ENCODE measurements at regions not wholly inside any gene's neighbourhood (a gene's known extent, or its start where the extent isn't known, plus 50 kb on each side); places are given as distances from the start of the nearest gene placed in this dataset.
A peak's percentile ranks its signal among the peaks of the same experiment; 100 is the strongest.

- peak; percentile 27 for DNase-seq
- WGBS, 2 donors, result 59 to 74% methylated on average over 2 of the region's 2 CpGs
- Histone ChIP-seq H3K27me3 (no peaks in the 10 kb centered on the region), H3K36me3 (ENCODE audit: low read depth, missing control alignments) (no peaks in the 10 kb centered on the region), H3K9me3 (no peaks in the 10 kb centered on the region), H3K27ac (no peak overlapping the region), H3K4me1 (no peaks in the 10 kb centered on the region), H3K4me3 (no peak overlapping the region)
- TF ChIP-seq CTCF (IDR thresholded peaks at IDR 0.05), result peak in 1 of 3 experiments; percentile 12
- TF ChIP-seq POLR2A (IDR thresholded peaks at IDR 0.05), result no peak
- intact Hi-C loops (cut with DNase I; ENCODE audit: low total_unique reads), result no loop called here
These were observed 721.9 kb upstream of the SLC10A2 start for GRCh38 chr13:103788061-103788652.

GRCh38 chr13:103772576-103772975 lies 706.4 kb upstream of the SLC10A2 start:
- 61 to 79% methylated on average over 8 of the region's 8 CpGs for WGBS, 2 donors

GRCh38 chr13:103762523-103762922 lies 696.3 kb upstream of the SLC10A2 start:
- intact Hi-C loops (cut with DNase I; ENCODE audit: low total_unique reads), result no loop called here
- no peak for DNase-seq
- TF ChIP-seq POLR2A (IDR thresholded peaks at IDR 0.05) (no peak), CTCF (IDR thresholded peaks at IDR 0.05) (no peak)
- Histone ChIP-seq H3K36me3 (ENCODE audit: low read depth, missing control alignments) (no peaks in the 10 kb centered on the region), H3K4me1 (no peaks in the 10 kb centered on the region), H3K9me3 (no peaks in the 10 kb centered on the region), H3K27me3 (no peaks in the 10 kb centered on the region), H3K4me3 (no peak overlapping the region), H3K27ac (no peak overlapping the region)
- WGBS, 2 donors, result 88 to 89% methylated on average over 3 of the region's 3 CpGs

More at GRCh38 chr13:103772576-103772975, 706.4 kb upstream of the SLC10A2 start:
- Histone ChIP-seq H3K27ac (no peak overlapping the region), H3K36me3 (ENCODE audit: low read depth, missing control alignments) (no peaks in the 10 kb centered on the region), H3K9me3 (no peaks in the 10 kb centered on the region), H3K4me3 (no peak overlapping the region), H3K4me1 (no peaks in the 10 kb centered on the region), H3K27me3 (no peaks in the 10 kb centered on the region)
- intact Hi-C loops (cut with DNase I; ENCODE audit: low total_unique reads), result no loop called here
- DNase-seq, result no peak
- TF ChIP-seq CTCF (IDR thresholded peaks at IDR 0.05), result no peak
- no peak for TF ChIP-seq POLR2A (IDR thresholded peaks at IDR 0.05)

- Histone ChIP-seq H3K36me3 (ENCODE audit: low read depth, missing control alignments) (no peaks in the 10 kb centered on the region), H3K27ac (no peak overlapping the region), H3K4me3 (no peak overlapping the region), H3K27me3 (no peaks in the 10 kb centered on the region), H3K4me1 (no peaks in the 10 kb centered on the region), H3K9me3 (no peaks in the 10 kb centered on the region)
- DNase-seq, result no peak
- WGBS, 2 donors, result 35 to 40% methylated on average over 7 of the region's 7 CpGs
- TF ChIP-seq POLR2A (IDR thresholded peaks at IDR 0.05), result no peak
- TF ChIP-seq CTCF (IDR thresholded peaks at IDR 0.05), result no peak
- intact Hi-C loops (cut with DNase I; ENCODE audit: low total_unique reads), result no loop called here
These were observed 693.1 kb upstream of the SLC10A2 start for GRCh38 chr13:103759361-103759760.

GRCh38 chr13:103758222-103758621 lies 692.0 kb upstream of the SLC10A2 start:
- H3K36me3 ChIP-seq (ENCODE audit: low read depth, missing control alignments), result no peaks in the 10 kb centered on the region
- H3K4me3 ChIP-seq, result no peak overlapping the region
- no peaks in the 10 kb centered on the region for H3K4me1 ChIP-seq
- DNase-seq, result no peak
- TF ChIP-seq CTCF (IDR thresholded peaks at IDR 0.05) (no peak), POLR2A (IDR thresholded peaks at IDR 0.05) (no peak)
- intact Hi-C loops (cut with DNase I; ENCODE audit: low total_unique reads), result no loop called here
- H3K27me3 ChIP-seq, result no peaks in the 10 kb centered on the region
- H3K9me3 ChIP-seq, result no peaks in the 10 kb centered on the region
- no peak overlapping the region for H3K27ac ChIP-seq
- WGBS, 2 donors, result 89 to 94% methylated on average over 1 of the region's 1 CpG
